H1 (cell line): ENCODE measurements at regions not wholly inside any gene's neighbourhood (a gene's known extent, or its start where the extent isn't known, plus 50 kb on each side); places are given as distances from the start of the nearest gene placed in this dataset.

Source experiments
- CHD1 ChIP-seq: IDR thresholded peaks from 2 replicates; pipeline ENCODE4 v1.6.1; 2012; ENCODE audit warnings: low read depth, low read length, improper control_type of control experiment
- CTBP2 ChIP-seq: IDR thresholded peaks from 2 replicates; pipeline ENCODE4 v1.7.0; 2011; ENCODE audit warnings: borderline replicate concordance, mild to moderate bottlenecking, moderate library complexity, mixed read lengths, low read length; ENCODE audit not compliant: insufficient read depth, insufficient read length

- TF ChIP-seq CTBP2 (no peak), CHD1 (no peak)
These were observed 213.3 kb upstream of the ZRANB2 start (continued) for GRCh38 chr1:71294178-71294577.
